SH-SY5Y (cell line): ENCODE measurements at regions not wholly inside any gene's neighbourhood (a gene's known extent, or its start where the extent isn't known, plus 50 kb on each side); places are given as distances from the start of the nearest gene placed in this dataset.

Experiments
- GATA2 ChIP-seq: IDR thresholded peaks from 2 replicates; pipeline ENCODE4 v1.6.1; 2011; ENCODE audit warnings: mild to moderate bottlenecking, low read depth, low read length
- GATA3 ChIP-seq: IDR thresholded peaks from 2 replicates; pipeline ENCODE4 v1.6.1; 2011; ENCODE audit warnings: low read depth, mild to moderate bottlenecking, low read length, moderate library complexity

GRCh38 chr2:147099845-147100244 is 745.0 kb upstream of the ACVR2A start:
- TF ChIP-seq GATA2 = no peak
- TF ChIP-seq GATA3 = no peak
